Skeletal muscle cell (primary cell): ENCODE measurements at regions not wholly inside any gene's neighbourhood (a gene's known extent, or its start where the extent isn't known, plus 50 kb on each side); places are given as distances from the start of the nearest gene placed in this dataset.
"Not testable (repeated sequence)": the region's sequence is repeated elsewhere in the genome, so short reads cannot be mapped to it uniquely, and the experiment has no call there.

Experiments
- DNase-seq: peaks from one replicate; pipeline ENCODE4 v3.0.0-alpha.2; 2010; ENCODE audit warnings: low read depth
- H3K4me3 ChIP-seq: 2 replicates; pipeline ENCODE4 v1.5.1; 2011; ENCODE audit warnings: low read depth, mild to moderate bottlenecking, control low read depth, low read length, moderate library complexity

DNA sequence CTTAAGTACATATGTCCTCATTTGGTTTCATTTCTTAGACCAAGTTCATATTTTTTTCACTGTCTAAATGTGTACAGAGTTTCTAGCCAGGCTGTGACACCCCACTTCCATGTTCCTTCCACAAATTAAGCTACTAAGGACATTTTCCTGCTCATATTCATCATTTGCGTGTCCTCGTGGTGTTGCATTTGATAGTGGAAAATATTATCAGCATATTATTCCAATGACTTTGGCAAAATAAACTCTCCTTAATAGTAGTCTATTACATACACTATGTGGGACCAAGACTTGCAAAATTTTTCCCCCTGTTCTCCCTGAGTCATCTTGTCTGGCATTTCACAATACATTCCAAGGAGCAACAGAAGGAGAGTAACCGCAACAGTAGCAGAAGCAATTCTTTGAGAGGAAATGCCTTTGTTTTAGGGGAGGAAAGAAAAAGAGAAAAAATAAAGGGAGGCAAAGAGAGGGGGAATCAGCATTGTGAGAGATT lies 599.2 kb downstream of the COL12A1 start:
- DNase-seq, result peak; percentile 86
- H3K4me3 ChIP-seq, result no peak overlapping the region

DNA sequence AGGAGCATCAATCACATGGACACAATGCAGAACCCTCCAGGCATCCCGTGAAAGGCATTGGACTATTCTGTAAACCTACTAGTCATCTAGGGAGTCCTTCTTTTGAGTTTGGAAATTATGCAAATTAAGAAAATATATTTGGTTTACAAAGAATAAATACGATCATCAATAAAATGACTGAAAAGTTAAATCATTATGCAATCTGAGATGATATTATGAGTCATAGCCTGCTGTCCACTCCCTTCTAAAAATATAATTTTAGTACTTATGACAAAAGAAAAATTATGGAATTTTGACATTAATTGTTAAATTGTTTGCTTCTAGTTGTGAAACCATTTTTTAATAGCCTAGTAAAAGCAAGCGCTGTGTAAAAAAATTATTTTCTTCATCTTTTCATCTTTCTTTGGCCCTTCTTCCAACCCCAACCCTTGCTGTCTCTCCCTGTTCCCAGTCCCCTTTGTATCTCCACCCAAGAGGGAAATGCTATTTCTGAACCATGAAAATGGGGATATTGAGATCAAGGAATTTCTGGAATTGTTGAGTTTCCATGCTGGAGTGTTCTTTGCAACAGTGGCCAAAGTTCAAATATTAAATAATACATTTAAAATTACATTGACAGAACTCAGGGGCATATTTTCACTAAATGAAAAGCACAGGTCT lies 599.8 kb downstream of the COL12A1 start:
- H3K4me3 ChIP-seq, result no peak overlapping the region
- no peak for DNase-seq

DNA sequence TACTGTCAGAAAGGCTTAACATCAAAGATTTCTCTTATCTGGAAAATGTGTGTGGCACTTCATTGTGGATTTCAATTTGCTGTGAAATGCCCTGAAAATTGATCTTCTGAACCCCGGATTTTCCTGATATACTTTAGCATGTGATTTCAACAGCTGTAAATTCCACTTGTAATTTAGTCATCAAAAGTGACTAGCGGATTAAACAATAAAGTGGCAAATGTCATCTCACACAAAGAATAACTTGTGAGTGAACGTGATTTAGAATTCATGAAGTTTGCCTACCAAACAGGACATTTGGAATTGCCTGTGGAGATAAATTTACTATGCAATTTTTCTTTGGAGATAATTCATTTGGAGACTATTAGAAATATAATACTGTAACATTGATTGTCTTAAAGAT lies 601.6 kb downstream of the COL12A1 start:
- H3K4me3 ChIP-seq, result no peak overlapping the region
- no peak for DNase-seq

DNA sequence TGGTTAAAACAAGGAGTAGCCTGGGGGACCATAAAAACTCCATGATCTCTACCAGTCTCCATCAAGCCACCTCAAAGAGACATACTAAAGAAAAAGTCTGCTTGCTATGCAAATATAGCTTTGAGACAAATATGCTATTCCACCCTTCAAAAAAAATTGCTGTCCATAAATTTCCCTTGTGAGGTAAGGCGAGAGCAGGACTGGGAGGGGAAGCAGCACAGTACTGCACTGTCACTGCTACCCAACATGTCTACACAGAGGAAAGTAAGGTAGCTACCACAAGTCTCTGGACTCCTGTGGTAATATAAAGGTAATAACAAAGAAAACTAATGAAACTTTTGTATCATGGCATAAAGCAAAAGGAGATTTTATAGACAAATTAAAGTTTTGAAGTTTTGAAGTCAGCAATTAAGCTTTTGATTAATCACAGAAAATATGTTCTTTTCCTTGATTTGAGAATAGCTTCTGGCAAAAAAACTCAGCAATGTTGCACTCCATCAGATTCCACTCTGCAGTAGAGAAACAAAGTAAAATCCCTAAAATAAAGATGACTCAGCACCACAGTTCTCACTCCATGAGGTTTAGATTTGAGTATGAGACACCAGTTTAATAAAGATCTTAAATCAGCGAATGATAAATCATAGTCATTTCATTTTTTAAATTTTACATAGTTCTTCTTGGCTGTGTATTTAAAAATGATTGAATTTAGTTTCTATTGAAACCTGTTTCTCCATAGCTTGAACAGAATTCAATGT lies 602.4 kb downstream of the COL12A1 start:
- H3K4me3 ChIP-seq, result no peak overlapping the region
- no peak for DNase-seq

DNA sequence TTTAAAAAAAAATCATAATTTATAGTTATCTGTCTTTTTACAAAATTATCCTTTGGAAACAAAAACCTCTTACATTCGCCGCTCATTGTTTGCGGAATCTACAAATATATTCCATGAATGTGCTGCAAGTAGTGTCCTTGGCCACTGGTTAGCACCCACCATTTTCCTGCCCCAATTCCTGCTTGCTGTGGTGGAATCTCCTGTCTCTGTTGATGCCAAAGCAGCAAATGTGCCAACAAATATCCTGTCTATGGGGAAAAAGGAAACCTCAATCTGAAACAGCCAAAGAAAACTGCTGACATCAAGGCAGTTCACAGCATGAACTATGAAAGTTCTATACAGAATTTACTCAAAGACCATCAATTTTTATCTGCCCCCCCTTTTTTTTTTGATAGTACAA lies 603.6 kb downstream of the COL12A1 start:
- DNase-seq, result no peak
- H3K4me3 ChIP-seq, result no peak overlapping the region

DNA sequence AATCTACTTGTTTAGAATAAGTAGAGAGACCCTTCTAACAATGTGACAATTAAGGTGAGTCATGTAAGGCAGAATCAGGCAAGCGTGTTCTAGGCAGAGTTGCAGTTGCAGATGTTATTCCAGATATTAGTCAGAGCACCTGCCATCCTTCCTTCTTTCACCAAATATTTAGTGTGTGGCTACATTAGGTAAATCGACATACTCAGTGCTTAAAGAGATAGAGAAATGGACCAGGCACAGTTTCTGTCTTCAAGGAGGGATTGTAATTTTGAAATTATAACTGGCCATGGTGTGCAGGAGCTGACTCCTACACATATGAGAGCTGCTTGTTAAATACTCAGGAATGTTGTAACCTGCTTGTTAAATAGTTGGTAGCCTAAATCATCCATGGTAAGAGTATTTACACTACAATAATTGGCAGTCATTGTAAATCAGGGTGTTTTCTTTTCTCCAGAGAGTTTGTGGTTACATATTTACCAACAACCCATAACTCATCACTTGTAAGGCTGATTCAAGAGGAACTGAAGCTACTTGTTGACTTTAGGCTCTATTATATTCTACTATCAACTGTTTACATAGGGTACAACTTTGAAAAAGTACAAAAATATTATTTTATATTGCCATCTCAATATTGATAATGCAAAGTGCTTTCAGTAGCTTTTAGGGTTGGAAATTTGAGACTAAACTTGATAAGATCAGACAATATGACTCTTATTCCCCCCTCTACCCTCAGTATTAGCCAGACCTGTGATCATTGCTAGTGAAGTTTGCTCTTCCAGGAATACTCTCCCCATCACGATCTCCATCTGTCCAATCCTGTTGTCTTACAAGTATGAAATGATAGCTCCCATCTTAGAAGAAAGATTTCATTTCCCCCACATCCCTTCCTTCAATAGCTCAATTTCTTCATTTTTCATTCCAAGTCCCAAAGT lies 607.1 kb downstream of the COL12A1 start:
- no peak for DNase-seq
- H3K4me3 ChIP-seq, result no peak overlapping the region

DNA sequence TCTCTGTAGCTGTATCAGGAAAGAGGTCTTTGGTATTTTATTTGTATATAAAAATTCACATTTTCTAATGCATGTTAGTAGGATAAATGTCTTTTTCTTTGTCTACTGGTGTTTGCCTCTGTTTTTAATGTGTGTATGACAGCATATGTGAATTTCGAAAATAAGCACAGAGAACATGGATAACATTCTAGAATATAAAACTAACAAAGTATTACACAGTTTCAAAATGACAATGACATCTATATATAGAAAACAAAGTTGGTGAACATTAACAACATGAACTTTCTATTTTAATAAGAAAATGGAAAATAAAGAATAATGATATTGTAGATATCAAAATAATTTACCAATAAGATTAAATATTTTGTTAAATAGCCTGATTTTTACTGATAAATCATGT lies 608.0 kb downstream of the COL12A1 start:
- no peak for DNase-seq
- H3K4me3 ChIP-seq, result no peak overlapping the region

DNA sequence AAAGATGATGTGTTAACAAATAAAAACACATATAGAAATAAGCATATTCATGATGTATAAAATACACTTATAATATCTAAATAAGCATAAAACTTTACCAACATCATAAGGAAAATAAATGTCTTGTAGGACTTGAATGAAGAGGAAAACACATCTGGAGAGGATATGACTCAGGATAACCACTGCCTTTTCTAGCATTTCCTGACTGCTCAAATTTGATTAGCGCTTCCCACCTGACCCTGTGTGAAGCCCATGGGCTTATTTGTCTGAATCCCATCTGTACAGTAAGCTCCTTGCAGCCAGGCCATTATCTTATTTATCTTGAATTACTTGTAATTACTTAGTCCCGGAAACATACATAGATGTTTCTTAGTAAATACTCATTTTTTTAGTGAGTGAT lies 608.6 kb downstream of the COL12A1 start:
- no peak overlapping the region for H3K4me3 ChIP-seq
- DNase-seq, result no peak

DNA sequence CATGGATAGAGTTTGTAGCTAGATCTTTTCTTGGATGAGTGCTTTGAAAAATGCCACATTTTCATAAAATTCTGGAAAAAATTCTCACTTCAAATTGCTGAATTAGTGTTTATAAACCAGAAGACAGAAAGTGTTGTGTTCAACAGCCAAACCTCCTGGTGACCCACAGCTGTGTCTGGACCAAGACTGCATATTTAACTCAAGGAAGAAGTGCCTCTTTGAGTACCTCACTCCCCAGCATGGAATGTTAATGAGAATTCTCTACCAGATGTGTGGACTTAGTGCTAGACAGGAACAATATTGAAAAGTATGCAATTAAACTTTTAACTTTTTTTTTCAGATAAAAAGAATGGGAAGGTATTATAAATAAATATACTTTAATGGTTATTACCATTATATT lies 609.3 kb downstream of the COL12A1 start:
- H3K4me3 ChIP-seq, result no peak overlapping the region

DNA sequence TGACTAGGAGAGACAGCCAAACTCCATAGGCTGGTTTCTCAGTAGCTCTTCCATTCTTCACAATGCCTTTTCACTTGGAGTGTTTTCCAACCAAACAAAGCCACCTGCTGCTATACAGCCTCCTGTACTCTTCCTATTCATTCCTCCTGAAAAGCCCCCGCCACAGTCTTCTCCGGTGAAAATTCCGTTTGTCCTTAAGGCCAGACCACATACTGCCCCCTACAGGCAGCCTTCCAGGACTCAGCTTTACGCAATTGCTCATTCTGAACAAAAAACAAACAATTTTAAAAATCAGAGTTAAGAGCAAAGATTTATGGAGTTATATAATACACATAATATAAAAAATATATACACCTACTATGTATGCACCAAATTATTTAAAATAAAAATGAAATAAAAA lies 611.5 kb downstream of the COL12A1 start:
- not testable (repeated sequence) for H3K4me3 ChIP-seq, DNase-seq

More for the DNA sequence above, 609.3 kb downstream of the COL12A1 start:
- no peak for DNase-seq

DNA sequence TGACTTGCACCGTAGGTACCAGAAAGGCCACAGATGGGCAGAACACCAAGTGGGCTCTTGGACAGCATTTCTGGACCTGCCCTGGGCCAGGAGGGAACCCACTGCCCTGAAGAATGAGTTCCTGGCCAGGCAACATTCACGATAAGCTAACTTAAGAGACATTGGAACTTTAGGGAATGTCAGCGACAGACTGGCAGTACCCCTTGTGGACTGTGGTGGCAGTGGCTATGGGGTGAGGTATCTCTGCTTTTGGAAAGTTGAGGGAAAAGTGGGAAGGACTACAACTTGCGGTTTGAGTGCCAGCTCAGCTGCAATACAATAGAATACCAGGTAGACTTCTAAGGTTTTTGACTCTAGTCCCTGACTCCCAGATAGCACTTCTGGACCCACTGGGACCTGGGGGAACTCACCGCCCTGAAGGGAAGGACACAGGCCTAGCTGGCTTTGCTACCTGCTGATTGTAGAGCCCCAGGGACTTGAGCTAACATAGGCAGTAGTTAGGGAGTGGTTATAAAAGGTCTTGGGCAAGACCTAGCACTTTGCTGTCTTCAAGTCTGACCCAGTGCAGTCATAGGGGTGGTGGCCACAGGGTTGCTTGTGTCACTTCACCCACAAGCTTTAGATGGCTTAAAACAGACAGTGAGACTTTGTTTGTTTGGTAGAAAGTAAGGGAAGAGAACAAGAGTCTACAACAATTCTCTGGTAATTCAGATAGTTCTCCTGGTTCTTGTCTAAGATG lies 617.6 kb downstream of the COL12A1 start:
- no peak for DNase-seq
- H3K4me3 ChIP-seq, result no peak overlapping the region

DNA sequence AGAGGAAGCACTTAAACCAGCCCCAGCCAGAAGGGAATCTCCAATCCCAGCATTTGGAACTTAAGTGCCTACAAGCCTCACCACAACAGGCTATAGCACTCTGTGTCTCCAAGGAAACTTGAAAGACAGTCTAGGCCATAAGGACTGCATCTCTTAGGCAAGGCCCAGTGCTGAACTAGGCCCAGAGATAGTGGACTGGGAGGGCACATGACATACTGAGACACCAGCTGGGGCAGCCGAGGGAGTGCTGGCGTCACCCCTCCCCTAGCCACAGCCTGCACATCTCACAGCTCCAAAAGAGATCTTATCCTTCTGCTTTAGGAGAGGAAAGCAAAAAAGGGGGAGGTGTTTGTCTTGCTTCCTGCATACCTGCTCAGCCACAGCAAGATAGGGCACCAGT lies 618.5 kb downstream of the COL12A1 start:
- DNase-seq, result no peak
- H3K4me3 ChIP-seq, result no peak overlapping the region

DNA sequence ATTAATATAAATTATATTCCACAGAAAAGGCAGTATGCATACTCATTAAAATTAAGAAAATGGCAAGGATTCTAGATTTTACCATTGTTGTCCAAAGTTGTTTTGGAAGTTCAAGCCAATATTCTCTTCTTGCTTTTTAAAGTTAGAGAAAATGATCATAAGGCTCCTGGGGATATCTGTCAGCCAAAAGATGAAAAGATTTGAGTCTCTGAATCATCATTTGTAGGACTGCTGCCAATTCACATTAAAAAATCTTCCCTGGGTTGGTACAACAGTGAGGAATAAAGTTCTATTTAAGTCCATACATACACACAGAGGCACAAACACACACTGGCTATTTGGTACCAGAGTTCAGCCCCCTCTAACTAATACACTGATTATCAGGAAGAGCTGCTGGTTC lies 620.1 kb downstream of the COL12A1 start:
- DNase-seq, result no peak

DNA sequence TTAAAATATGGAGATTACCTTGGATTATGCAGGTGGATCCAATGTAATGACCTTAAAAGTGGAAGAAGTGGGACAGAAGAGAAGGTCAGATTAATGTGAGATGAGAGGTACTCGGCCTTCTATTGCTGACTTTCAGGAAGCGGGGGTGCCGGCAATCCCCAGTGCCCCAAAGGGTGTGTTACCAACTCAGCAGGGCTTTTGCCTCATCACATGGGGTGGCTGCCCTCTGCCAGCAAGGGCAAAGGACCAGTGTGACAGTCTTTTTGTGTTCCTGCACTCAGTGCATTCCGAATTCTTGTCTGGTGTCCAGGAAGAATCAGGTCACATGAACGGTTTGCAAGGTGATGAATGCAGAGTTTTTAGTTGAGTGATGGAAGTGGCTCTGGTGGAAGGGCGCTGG lies 624.2 kb downstream of the COL12A1 start:
- no peak for DNase-seq
- H3K4me3 ChIP-seq, result no peak overlapping the region

More for the DNA sequence above, 620.1 kb downstream of the COL12A1 start:
- H3K4me3 ChIP-seq, result no peak overlapping the region

DNA sequence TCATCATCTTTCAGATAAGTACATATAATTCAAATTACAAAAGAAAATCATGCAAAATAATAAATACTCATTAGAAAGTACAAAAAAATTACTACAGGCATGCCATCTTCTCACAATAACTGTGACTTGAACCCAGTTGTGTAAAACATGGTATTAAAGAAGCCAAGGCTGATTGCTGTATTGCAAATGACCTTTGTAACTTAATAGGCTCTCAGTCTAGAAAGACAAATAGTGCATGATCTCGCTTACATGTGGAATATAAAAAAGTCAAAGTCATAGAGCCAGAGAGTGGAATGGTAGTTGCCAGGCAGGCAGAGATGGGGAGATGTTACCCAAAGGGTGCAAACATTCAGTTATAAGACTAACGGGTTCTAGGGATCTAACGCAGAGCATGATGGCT lies 626.1 kb downstream of the COL12A1 start:
- no peak for DNase-seq
- no peak overlapping the region for H3K4me3 ChIP-seq

DNA sequence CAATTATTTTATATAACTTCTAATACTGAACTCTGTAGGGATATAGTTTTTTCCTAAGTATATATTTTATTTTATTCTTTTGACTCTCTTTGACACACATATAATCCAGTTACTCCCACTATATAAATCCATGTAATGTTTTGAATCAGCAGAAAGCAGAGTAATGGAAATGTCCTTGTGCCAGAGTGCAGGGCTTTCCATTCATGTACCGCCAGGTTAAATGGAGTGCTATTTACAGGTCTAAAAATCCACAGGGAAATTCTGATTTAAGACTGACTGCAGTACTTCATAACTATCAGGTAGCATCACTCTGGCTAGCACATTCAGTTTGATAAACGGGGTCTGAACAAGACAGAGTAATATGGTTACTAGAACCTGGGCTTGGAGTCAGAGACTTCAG lies 626.8 kb downstream of the COL12A1 start:
- no peak overlapping the region for H3K4me3 ChIP-seq
- DNase-seq, result no peak

DNA sequence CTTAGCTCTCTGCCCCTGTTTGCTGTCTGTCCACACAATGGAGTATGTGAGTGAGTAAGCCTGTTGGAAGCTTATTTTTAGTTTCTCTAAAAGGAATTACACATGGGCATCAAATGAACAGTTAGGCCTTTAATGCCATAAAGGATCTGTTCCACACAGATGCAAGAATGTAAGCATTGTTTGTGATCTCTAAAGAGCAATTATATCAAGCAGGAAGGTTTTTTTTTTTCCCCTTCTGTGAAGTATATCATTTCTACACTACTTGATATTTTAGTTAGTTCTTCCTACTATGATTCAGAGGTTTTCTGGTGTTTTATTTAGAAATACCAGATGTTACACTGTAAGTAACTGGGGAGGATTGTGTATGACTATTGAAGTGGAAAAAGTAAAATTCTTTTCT lies 627.5 kb downstream of the COL12A1 start:
- peak; percentile 61 for DNase-seq
- H3K4me3 ChIP-seq, result no peak overlapping the region

DNA sequence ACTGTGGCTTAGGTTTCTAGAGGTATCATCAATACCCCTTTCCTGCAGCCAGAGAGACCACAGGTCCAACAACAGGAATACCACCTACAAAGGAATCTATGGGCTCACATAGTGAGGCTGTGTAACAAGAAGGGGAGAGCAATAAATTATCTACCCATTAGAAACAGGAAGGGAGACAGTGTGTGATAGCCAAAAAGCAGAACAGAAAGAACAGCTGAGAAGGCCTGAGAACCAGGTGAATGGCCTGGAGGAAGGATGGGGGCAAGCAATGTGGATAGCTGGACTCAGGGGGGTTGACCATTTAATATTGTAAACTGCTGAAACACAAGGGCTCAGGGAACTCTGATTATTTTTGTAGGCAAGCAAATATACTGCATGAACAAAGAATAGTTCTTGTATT lies 628.2 kb downstream of the COL12A1 start:
- no peak overlapping the region for H3K4me3 ChIP-seq
- no peak for DNase-seq

DNA sequence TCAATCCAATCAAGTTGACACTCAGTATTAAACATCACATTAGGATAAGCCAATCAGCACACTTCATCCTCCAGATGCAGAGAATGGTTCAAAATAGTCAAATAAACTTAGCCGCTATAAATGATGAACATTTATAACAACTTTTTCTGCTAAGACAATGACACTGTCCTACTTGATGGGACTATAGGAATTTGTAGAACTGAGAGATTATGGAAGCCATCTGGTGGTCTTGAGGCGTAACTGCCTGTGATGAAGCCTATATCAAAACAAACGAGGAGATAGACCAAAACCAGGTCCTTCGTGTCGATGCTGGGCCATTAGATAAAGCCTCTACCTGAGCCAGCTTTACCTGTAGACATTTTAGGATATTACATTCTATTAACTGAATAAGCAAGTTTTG lies 631.1 kb downstream of the COL12A1 start:
- no peak overlapping the region for H3K4me3 ChIP-seq
- no peak for DNase-seq
